Raji (cell line): ENCODE measurements at regions not wholly inside any gene's neighbourhood (a gene's known extent, or its start where the extent isn't known, plus 50 kb on each side); places are given as distances from the start of the nearest gene placed in this dataset.

Experiments
- POLR2A ChIP-seq: IDR thresholded peaks from 2 replicates; pipeline ENCODE4 v1.6.1; 2011; ENCODE audit warnings: low read depth, low read length, control low read depth; ENCODE audit not compliant: insufficient read depth

GRCh38 chr21:31426235-31426797 is 82.3 kb upstream of the TIAM1 start:
- no peak for TF ChIP-seq POLR2A

DNA sequence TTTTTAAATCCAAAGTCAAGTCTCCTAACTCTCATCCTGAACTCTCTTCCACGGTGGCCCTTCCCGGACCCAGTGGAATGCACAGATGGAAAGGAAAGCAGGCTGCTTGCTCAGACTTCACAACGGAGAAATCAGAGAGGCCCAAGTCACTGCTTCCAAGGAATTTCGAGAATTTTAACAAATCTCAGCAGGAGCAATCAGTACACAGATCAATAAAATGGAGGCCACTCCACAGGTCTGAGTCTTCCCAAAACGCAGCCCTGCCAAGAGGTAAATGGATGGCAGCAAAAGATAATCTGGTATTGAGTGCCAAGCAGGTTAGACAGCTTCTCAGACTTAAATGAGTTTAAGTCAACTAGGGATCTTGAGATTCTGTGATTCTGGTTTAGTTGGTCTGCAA is 81.1 kb upstream of the TIAM1 start:
- no peak for TF ChIP-seq POLR2A

- TF ChIP-seq POLR2A: no peak
Observed at GRCh38 chr21:31424058-31424457, 80.0 kb upstream of the TIAM1 start.

- TF ChIP-seq POLR2A: no peak
Observed at GRCh38 chr21:31420988-31421387, 76.9 kb upstream of the TIAM1 start.

GRCh38 chr21:31420354-31420753 is 76.3 kb upstream of the TIAM1 start:
- TF ChIP-seq POLR2A: no peak

GRCh38 chr21:31418377-31419001 is 74.4 kb upstream of the TIAM1 start:
- TF ChIP-seq POLR2A: no peak

DNA sequence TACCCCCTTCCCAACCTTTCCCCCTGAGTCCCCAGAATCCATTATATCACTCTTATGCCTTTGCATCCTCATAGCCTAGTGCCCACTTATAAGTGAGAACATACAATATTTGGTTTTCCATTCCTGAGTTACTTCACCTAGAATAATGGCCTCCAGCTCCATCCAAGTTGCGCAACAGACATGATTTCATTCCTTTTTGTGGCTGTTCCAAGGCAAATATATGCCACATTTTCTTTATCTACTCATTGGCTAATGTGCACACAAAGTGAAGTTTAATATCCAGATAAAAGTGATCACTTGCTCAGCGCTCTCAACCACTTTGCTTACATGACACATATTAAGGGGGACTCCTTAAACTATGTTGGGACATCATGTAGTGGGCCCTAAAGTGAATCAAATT is 72.4 kb upstream of the TIAM1 start:
- no peak for TF ChIP-seq POLR2A

- no peak for TF ChIP-seq POLR2A
Observed at GRCh38 chr21:31414263-31415000, 70.4 kb upstream of the TIAM1 start.

DNA sequence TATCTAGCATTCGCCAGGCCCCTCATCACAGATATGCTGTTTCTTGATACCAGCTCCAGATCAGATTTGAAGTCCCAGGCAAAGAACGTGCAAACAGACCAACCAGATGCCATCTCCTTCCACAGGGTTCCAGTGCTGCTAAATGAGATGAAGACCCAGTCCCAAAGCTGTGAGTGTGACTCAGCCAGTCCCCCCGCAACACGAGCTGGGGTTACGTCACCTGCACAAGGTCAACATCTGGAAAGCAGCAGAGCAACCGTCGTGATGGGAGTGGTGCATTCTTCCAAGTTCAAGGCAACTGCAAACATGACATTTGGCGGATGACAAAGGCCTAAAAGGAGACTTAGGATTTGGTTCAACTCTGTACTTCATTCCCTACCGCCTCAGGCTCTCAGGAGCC is 69.6 kb upstream of the TIAM1 start:
- no peak for TF ChIP-seq POLR2A

DNA sequence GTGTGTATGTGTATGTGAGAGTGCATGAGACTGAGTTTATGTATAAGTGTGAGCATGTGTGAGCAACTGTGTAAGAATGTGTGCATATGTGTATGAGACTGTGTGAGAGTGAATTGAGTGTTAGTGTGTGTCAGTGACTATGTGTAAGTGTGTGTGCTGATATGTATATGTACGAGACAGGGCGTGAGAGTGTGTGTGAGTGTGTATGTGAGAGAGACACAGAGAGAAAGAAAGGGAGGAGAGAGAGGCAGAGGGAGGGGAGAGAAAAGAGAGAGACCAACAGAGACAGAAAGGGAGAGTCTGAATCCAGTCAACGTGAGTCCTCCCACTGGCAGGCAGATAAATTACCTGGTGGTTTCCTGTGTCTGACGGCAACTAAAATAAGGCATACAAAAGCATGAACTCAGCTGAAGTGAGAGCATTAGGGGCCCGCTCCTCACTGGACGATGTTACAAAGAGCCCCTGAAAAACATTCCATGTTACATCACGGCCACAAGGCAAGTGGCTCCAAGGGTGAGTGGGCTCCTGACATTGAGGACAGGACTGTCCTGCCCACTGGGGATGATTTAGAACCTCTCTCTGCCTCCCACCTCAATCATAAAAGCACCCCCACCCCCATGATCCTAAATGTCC is 66.6 kb upstream of the TIAM1 start:
- no peak for TF ChIP-seq POLR2A

DNA sequence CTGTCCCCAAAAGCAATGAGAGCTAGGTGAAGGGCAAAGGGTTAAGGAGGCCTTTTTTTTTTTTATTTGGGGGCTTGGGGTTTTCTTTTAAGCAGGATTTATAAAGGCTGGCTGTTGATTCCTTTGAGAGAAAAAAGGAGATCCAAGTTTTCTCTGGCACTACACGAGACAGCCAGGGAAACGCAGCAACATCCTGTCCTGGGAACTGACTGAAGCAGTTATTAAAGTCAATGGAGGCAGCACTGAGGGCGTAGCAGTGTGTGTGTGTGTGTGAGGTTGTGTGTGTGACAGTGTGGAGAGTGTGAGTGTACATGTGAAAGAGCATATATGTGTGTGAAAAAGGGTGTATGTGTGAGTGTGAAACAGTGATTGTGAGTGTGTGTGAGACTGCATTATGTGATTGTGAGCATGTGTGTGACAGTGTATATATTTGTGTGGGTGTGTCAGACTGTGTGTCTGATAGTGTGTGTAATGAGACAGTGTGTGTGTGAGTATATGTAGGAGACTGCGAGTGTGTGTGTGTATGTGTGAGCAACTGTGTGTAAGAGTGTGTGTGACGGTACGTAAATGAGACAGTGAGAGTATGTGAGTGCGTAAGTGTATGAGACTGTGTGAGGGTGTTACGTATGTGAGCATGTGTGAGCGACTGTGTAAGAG is 65.9 kb upstream of the TIAM1 start:
- no peak for TF ChIP-seq POLR2A

GRCh38 chr21:31408301-31409088 is 64.4 kb upstream of the TIAM1 start:
- no peak for TF ChIP-seq POLR2A

- no peak for TF ChIP-seq POLR2A
Observed at GRCh38 chr21:31406510-31406909, 62.4 kb upstream of the TIAM1 start.

DNA sequence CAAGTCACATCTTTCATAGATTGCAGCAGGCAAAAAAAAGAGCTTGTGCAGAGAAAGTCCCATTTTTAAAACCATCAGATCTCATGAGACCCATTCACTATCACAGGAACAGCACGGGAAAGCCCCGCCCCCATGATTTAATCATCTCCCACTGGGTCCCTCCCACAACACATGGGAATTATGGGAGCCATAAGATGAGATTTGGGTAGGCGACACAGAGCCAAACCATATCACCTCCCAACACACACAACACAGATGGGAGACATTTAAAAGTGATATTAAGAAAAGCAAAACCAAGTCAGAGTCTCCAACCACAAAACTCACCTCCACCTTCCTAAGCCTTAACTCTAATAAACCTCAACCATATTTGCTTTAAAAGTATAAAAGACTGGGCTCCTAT is 61.5 kb upstream of the TIAM1 start:
- TF ChIP-seq POLR2A: no peak
